ENCODE measurements at regions not wholly inside any gene's neighbourhood (a gene's known extent, or its start where the extent isn't known, plus 50 kb on each side); places are given as distances from the start of the nearest gene placed in this dataset.

GRCh38 chr7:125033506-125033905, 103.9 kb upstream of the POT1 start:
- H3K4me1 ChIP-seq: no peaks in the 10 kb centered on the region
- H3K9me3 ChIP-seq: no peaks in the 10 kb centered on the region
- intact Hi-C loops (cut with DNase I; ENCODE audit: low total_unique reads): no loop called here
- H3K27me3 ChIP-seq: no peaks in the 10 kb centered on the region
- no peak overlapping the region for H3K27ac ChIP-seq
- H3K36me3 ChIP-seq: no peaks in the 10 kb centered on the region
- DNase-seq: no peak
- H3K4me3 ChIP-seq: no peak overlapping the region
- TF ChIP-seq CTCF (IDR thresholded peaks at IDR 0.05): no peak

- Histone ChIP-seq H3K36me3 (no peaks in the 10 kb centered on the region), H3K4me1 (no peaks in the 10 kb centered on the region), H3K27me3 (no peaks in the 10 kb centered on the region), H3K9me3 (no peaks in the 10 kb centered on the region), H3K27ac (no peak overlapping the region), H3K4me3 (no peak overlapping the region)
- no peak for DNase-seq
- TF ChIP-seq CTCF (IDR thresholded peaks at IDR 0.05): no peak
- intact Hi-C loops (cut with DNase I; ENCODE audit: low total_unique reads): no loop called here
Observed at GRCh38 chr7:125032943-125033342, 103.3 kb upstream of the POT1 start.

GRCh38 chr7:125030756-125031387, 101.2 kb upstream of the POT1 start:
- no peak for TF ChIP-seq CTCF (IDR thresholded peaks at IDR 0.05)
- no peak overlapping the region for H3K27ac ChIP-seq
- H3K27me3 ChIP-seq: no peaks in the 10 kb centered on the region
- intact Hi-C loops (cut with DNase I; ENCODE audit: low total_unique reads): no loop called here
- DNase-seq: no peak
- H3K9me3 ChIP-seq: no peaks in the 10 kb centered on the region
- H3K36me3 ChIP-seq: no peaks in the 10 kb centered on the region
- no peaks in the 10 kb centered on the region for H3K4me1 ChIP-seq
- no peak overlapping the region for H3K4me3 ChIP-seq

GRCh38 chr7:125025620-125026019, 96.0 kb upstream of the POT1 start:
- intact Hi-C loops (cut with DNase I; ENCODE audit: low total_unique reads): no loop called here
- H3K9me3 ChIP-seq: no peaks in the 10 kb centered on the region
- no peak for TF ChIP-seq CTCF (IDR thresholded peaks at IDR 0.05)
- DNase-seq: no peak
- no peak overlapping the region for H3K27ac ChIP-seq
- H3K27me3 ChIP-seq: no peaks in the 10 kb centered on the region
- H3K4me1 ChIP-seq: no peaks in the 10 kb centered on the region
- no peaks in the 10 kb centered on the region for H3K36me3 ChIP-seq
- no peak overlapping the region for H3K4me3 ChIP-seq

GRCh38 chr7:125020801-125021200, 91.2 kb upstream of the POT1 start:
- no peak for DNase-seq
- intact Hi-C loops (cut with DNase I; ENCODE audit: low total_unique reads): no loop called here
- no peak for TF ChIP-seq CTCF (IDR thresholded peaks at IDR 0.05)
- Histone ChIP-seq H3K4me3 (no peak overlapping the region), H3K4me1 (no peaks in the 10 kb centered on the region), H3K9me3 (no peaks in the 10 kb centered on the region), H3K27ac (no peak overlapping the region), H3K27me3 (no peaks in the 10 kb centered on the region), H3K36me3 (no peaks in the 10 kb centered on the region)

GRCh38 chr7:125010540-125010939, 80.9 kb upstream of the POT1 start:
- no peaks in the 10 kb centered on the region for H3K4me1 ChIP-seq
- H3K36me3 ChIP-seq: no peaks in the 10 kb centered on the region
- no peak for TF ChIP-seq CTCF (IDR thresholded peaks at IDR 0.05)
- DNase-seq: no peak
- H3K9me3 ChIP-seq: no peaks in the 10 kb centered on the region
- H3K27me3 ChIP-seq: no peaks in the 10 kb centered on the region
- intact Hi-C loops (cut with DNase I; ENCODE audit: low total_unique reads): no loop called here
- H3K4me3 ChIP-seq: no peak overlapping the region
- no peak overlapping the region for H3K27ac ChIP-seq
